GM19240 (cell line): ENCODE measurements at regions not wholly inside any gene's neighbourhood (a gene's known extent, or its start where the extent isn't known, plus 50 kb on each side); places are given as distances from the start of the nearest gene placed in this dataset.

ENCODE experiments used
- DNase-seq: peaks from one replicate; pipeline ENCODE4 v3.0.0; 2011; ENCODE audit warnings: low spot score; ENCODE audit not compliant: insufficient read length

DNA sequence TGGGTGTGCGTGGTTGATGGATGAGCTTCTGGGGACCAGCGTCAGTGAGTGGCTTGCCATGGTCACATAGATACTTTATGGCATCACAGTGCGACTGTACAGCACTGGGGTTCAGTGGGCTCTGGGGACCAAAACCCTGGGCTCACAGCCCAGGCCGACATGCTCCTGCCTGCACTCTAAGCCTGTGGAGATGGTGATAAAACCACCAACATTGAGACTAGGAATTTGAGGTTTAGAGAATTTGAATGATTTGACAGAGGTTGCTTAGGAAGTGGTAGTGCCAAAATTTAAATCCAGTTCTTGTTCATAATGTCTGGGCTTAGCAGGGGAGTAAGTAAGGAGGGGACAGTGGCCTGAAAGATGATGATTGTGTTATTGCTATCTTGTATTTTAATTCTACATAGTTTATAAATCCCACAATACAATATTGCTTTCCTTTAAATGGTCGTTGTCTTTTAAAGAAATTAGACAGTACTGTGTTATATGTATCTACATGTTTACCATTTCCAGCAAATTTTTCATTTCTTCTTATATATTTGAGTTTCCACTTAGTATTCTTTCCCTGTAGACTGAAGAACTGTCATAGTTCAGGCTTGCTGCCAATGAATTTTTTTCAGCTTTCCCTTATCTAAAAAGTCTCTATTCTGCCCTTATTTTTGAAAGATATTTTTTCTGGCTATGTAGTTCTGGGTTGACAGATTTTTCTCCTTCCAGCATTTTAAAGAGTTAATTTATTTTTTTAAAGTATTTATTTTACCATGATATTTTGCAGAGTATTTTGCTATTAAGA, 235.4 kb upstream of the RGMA start:
- DNase-seq, result no peak

DNA sequence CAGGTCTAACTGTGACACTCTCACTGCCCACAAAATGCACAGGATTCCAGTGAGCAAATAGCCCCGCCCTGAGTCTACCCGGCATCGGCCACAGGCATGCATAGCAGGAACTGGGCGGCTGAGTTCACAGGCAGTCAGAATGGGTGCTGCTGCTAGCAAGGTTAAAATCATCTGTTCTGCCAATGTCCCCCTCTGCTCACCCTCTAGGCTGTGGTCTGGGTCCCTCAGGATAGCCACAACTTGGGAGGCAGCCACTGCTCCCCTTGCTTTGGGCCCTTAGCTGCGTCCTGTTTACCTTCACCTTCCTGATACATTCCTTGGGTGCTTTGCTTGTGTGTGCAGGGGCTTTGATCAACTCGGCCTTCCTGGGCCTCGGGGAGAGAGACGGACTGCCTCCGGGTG, 232.9 kb upstream of the RGMA start:
- DNase-seq, result no peak

- no peak for DNase-seq
These were observed 230.3 kb upstream of the RGMA start for GRCh38 chr15:93319121-93319814.

- DNase-seq, result no peak
These were observed 228.8 kb upstream of the RGMA start for GRCh38 chr15:93317772-93318171.

GRCh38 chr15:93314245-93314644, 225.2 kb upstream of the RGMA start:
- no peak for DNase-seq

GRCh38 chr15:93312891-93313486, 224.0 kb upstream of the RGMA start:
- no peak for DNase-seq

DNA sequence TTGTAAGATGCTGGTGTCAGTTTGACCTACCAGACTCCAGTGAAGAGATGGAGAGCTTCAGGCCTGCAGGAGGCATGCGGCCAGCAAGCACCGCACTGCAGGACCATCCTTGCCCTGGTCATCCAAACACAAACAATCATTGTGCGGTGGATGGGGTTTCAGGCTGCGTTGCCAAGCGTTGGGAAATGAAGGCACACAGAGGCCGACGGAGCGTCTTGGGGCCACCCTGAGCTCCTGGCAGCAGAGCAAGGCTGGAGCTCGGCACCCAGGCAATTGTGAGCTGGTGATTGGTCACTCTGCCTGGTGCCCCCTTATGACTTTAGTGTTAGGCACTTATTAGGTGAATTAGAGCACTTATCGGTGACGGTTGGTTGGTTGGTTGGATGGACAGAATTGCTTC, 222.6 kb upstream of the RGMA start:
- no peak for DNase-seq

DNA sequence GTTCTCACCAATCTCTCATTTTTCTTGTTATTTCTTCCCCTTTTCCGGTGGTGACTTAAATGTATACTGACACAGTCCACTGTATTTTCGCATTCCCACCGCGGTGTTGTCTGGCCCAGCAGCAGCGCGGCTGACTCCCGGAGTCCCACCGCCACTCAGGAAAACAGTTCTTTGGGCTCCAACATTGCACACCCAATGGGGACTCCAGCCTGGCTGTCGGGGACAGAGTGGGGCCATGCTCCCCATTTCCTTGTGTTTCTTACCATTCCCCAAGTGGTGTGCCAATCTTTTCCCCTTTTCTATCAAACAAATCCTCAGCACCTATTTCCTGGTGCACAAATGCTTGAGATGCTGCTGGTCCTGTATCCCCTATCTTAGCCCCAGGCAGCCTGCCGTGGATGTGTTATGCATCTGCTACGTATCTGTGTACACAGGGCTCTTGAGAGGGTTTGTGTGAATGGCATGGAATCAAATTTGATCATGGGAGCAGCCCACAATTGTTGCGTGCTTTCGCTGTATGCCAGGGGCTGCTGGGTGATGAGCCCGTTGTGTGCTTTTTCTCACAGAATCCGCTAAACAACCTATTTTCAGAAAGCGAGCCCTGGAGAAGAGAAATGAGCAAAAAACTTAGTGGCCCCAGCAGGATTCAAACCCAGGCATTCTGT, 219.1 kb upstream of the RGMA start:
- no peak for DNase-seq

DNA sequence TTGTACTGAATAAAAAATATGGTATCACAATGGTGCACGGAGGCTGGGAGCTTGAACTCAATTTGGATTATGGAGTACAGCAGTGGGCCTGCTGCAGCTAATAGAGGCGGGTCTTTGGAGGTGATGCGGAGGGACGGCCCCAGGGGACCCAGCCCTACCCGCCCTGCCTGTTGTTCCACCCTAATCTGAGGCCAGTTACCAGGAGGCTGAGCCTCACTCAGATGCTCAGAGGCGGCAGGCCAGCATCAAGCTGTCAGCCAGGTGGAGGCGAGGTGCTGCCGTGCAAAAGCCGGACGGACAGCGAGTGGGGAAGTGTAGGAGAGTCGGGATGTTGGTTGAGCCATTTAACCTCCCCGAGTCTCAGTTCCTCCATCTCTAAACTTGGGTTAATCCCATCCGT, 218.5 kb upstream of the RGMA start:
- DNase-seq, result no peak

DNA sequence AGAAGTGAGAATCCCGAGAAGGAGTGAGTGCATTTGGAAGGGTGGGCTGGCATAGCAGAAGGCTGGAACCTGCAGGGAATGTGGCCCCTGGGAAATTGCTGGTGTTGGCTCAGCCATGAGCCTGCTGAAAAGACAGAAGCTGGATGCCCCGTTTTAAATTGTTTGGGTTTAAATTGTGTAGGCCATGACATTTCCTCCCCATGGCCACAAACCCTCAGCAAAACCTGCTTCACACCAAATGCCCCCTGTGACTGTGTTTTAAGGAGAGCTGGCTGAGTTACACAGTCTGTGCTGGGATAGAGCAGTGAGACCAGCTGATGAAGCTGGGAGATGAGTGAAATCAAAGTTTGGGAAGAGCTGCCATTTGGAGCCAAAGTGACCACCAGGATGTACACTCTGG, 216.3 kb upstream of the RGMA start:
- no peak for DNase-seq

DNA sequence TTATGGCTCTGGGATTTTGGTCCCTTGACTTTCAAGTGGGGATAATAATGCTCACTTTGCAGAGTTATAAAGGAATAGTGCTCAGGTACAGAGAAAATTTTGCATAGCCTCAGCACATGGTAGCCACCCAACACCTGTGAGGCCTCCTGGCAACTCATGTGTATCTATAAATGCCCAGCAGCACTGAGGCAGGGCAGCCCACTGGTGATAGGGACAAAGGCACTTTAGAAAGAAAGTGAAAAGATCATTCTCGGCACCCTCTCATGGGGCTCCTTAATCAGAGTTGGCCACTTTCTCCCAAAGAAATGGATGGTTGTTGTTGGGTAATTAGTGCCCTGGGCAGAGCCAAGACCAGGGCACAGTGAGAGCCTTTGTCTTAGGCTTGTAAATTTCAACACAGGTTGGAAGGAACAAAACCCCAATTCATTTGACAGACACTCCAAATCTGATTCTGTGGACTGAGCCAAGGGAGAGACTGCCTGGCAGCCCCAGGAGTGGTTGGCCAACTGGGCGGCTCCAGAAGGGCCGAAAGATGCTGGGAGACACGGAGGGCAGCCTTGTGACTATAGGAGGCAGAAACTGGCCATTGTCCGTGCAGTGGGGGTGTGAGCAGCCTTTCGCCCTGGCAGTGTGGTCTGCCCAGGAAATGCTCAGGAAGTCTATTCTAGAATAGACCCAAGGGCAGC, 213.2 kb upstream of the RGMA start:
- no peak for DNase-seq

- no peak for DNase-seq
These were observed 211.8 kb upstream of the RGMA start for GRCh38 chr15:93300796-93301195.

GRCh38 chr15:93299675-93300074, 210.7 kb upstream of the RGMA start:
- DNase-seq, result no peak

DNA sequence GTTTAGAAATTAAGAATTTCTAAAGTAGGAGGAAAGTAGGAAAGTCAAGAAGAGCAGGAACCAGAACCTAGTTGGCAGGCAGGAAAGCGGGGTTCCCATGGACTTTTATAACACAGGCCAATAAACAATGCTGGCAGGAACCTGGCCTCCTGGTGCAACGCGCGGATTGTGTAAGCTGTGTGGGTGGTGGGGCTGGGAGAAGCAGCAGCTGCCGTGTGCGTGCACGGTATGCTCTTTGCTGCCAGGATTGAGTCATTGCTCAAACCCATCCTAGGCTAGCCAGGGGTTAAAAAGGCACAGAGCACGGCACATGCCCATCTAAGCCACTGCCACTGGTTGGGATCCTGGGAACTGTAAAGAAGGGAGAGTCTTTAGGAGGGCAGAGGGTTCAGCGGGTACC, 209.9 kb upstream of the RGMA start:
- DNase-seq, result no peak

DNA sequence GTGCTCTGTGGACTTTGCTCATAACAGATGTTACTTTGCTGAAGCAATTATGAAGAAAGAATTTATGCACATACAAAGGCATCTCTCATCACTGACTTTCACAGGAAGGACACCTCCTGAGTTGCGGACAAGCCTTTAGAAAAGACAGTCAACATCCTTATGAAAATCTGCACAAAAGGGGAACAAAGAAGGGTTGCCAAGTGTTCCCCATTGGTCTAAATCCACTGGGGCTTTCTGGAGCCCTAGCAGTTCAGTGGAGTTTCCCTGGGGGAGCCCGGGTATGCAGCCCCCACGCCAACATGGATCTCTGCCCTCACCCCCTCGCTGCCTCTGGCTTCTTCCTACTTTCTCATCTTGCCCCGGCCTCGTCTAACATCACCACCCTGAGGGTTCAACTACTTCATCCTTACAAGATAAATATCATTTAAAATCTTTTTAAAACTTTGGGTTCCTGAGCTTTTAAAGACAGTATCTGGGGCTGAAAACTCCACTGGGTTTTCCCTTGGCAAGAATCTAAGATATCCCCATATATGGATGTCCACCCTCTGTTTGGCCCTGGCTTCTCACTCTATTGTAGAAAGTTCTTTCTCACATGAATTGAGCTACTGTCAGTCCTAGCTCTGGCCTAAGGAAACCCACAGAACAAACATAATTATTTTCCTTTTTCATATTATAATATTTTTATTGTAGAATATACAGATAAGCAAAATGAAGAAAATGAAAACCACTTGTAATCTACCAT, 207.9 kb upstream of the RGMA start:
- DNase-seq, result no peak

GRCh38 chr15:93294896-93295295, 205.9 kb upstream of the RGMA start:
- no peak for DNase-seq

DNA sequence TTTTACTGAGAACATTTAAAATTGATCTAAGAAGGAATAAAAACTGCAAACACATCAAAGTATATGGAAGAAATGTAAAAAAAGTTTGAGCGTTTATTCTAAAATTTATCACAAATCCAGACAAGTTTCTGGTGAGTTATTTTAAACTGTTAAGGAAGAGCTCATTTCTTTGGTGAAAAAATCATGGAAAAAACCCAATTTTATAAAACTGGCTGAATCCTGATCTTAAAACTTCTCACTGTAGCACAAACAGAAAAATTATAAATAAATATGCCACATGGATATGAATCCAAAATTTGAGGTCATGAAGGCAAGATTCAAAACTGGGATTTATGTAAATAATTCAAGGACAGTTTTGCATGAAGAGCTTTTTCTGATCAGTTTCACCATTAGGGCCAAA, 205.1 kb upstream of the RGMA start:
- DNase-seq, result no peak

- DNase-seq, result no peak
These were observed 202.4 kb upstream of the RGMA start for GRCh38 chr15:93291380-93291779.

DNA sequence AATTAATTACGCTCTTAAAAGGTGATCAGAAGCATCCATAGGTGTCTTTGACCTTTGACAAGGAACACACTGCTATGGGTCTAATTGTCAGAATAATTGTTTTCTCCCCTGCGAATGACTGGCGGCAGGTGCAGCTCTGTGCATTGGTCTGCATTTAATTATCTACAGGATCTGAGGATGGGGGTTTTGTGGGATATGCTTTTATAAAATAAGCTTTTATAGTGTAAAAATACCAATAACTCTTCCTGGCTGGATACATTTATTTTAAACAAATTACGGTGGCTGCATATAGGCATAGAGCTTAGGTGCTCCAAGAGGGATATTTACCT, 201.6 kb upstream of the RGMA start:
- DNase-seq, result no peak

DNA sequence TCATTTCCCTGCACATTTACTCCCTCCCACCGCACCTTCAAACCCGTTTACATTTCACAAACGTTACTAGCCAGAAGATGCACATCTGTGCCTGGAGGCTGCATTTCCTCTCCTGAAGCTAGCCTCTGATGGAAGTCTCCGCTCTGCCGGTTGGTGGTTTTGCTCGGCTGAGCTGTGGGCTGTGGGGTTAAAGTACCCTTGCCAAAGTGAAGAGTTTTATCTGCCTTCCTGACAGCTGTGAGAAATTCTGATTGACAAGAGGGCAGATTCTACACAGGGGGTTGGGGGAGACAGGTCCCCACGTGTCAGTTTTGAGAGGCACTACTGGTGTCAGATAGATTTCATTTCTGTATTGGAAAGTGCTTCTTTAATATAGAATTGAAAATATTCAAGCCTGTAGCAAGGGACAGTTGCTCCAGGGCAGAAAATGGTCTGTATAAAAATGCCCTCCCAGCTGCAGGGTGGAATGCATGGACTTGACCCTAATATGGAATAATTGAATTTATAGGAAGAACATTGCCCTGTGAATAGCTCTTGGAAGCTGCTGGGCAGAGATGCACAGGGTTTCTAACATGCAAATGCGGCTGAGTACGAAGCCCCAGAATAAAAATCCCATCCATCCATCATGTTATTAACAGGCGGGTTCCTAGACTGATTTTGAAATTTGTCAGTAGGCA, 201.1 kb upstream of the RGMA start:
- DNase-seq, result no peak
